HK-2 (cell line): ENCODE measurements at regions not wholly inside any gene's neighbourhood (a gene's known extent, or its start where the extent isn't known, plus 50 kb on each side); places are given as distances from the start of the nearest gene placed in this dataset.
A peak's percentile ranks its signal among the peaks of the same experiment; 100 is the strongest.

Source experiments
- DNase-seq: peaks from one replicate; pipeline ENCODE4 v3.0.0-alpha.2; 2018; ENCODE audit not compliant: unreplicated experiment

DNA sequence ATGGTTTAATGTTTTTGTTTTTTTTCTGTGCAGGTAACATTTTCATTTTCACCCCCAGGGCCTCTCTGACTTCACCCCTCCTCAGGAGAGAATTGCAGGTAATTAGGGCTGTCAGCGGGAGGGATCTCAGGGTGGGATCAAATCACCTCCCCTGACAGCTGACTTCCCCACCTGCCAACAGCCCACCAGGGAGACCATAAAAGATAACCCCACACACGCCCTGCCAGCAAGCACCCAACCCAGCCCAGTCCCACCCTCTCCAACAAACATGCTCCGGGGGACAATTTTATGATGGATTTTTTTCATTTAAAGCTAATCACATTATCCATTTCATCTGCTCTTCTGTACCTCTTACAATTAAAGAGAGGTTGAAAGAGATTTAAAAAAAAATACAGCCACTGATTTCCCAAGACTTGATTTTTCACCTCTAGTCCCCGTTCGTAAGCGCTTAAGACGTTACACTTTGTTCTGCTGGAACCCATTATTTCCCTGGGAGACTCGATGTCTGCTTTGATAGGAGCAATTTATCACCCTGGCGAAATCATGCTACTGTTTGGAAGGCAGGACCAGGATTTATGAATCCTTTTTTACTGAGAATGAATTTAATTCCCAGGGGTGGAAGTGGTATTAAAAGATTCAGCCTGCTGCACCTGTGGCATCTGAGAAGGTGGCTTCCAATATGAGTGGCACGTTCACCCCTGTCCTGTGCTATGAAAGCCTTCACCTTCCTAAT is 232.9 kb upstream of the ID2 start:
- no peak for DNase-seq

DNA sequence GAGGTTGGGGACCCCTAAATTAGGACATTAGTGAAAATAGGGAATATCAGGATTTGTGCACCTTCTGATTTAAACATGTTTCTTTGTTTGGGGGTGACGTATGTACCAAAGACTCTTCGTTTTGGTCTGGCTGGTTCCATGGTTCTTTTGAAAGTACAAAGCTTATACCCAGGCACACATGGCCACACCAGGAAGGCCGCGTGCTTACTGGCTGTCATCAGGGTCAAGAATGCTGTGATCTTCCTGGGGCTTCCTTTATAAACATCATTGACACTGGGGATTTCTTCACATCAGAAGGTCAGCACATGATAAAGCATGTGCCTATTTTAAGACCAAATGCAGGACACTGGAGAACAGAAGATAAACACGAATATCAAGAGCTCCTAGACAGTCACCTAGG is 230.6 kb upstream of the ID2 start:
- DNase-seq: no peak

DNA sequence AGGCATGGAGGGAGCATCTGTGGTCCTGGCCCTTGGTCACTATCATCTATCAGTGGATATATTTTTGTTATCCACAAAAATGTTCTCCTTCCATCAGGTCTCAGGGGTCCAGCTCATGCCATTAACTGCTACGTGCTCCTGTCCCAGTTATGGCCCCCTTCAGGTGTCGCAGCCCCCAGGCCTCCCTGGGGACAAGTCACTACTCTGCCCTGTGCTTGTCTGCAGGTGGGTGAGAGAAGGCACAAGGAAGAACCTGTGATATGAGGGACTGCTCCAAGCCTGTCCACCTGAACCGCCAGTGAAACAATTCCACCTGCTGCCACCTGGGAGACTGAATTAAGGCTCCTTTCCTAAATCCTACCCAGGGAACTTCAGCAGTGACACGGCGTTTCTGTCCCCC is 229.6 kb upstream of the ID2 start:
- DNase-seq: no peak

DNA sequence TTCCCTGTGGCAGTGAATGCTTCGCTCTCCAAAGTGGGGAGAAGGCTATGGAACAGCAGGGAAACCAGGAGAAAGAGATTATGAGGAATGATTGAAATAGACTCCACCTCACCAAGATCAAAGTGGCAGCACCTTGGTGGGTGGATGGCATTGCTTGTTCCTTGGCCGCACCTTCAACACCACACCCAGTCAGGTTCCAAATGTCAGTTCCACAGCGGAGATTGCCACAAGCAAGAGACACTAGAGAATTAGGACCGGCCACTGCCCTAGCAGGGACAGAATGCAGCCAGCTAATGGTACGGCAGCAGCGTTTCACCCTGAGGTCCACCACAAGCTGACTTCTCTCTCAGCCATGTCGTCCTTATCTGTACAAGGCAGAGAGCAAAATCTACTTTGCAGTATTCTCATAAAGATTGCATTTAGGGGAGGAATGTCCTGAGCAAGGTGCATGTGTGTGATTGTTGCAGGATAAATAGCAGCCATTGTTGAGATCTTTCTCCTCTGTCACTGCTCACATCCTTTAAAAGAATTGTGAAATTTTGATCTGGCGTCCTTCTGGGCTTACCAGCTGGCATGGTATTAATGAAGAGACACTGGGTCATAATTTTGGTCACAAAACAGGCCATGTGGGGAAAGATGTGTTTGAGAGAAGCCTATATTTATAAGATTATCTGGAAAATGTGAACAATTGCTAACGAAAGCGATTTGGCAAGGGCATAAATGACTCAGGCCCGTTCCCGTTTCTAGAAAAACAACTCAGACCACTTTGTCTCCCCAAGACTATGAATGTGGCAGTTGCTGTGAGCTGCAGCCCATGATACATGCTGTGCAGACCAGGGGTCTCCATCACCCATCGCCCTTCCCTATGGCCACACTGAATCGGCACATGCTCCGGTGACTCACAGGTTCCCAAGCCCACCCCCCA is 228.6 kb upstream of the ID2 start:
- DNase-seq: no peak

DNA sequence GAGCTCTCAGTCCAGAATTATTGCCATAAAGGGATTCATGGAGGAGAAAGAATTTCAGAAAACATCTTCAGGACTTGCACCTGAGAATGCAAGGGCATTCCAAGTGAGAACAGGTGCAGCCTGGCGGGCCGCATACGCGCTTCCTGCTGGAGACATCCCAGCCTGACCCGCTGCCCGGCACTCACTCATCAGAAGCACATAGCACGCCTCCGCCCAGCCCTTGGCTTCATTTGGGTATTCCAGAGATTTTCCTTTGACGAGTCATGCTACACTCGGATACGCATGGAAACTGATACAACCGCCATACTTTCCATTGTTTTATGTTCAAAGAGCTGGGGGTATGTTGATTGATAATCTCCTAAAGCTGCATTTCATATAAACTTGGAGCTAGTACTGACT is 228.0 kb upstream of the ID2 start:
- DNase-seq: no peak

DNA sequence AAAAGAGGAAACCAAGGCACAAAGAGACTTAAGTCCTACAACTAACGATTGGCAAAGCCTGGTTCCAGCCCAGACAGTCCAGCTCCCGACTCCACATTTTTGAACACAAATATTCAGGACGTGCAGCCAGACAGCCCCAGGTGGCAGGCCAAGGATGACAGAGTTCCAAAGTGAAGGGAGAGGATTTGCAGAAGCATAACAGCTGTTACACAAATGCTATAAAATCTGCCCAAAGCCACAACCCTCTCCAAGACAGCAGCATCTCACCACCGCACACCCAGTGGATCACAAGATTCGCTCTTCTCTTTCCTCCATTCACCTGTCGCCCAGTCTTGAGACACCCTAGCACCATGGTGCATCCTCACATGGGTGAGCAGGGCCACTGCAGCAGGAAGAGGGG is 227.1 kb upstream of the ID2 start:
- DNase-seq: no peak

DNA sequence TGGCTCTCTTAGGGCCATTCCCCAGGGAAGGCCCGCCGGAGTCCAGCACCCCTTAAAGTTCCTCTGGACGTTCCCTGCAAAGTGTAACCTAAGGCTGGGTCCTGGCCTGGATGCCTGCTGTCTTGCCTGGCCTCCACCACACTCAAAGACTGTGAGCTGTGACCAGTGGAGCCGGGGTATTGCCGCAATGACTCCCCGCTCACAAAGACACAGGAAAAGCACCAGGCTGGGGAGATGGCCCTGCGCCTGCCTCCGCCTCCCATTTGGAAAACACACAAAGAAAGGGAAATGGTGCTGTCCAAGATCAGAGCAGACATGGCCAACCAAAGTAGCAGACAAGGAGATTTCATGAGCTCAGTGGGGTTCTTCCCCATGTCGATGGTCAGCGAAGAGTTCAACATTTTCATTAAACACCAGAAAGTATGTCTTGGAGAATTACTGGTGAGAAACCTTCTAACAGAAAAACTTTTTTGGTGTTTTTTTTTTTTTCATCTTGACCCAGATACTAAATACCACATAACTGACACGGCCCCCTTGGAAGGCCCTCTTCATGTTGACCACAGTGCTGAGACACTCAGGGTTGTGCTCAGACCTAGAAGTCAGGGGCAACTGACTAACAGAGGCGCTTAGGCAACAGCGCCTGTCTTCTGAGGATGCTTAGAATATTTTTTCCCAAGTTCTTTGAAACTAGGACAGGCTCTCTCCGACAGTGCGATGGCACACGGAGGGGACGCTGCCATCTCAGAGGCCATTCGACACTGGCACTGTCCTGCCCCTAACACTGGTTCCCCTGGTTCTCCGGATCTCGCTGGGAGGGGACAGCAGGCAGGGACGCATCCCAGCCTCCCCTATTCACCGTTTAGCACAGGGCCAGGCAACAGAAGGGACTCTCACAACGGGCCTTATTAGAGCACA is 226.4 kb upstream of the ID2 start:
- DNase-seq: no peak

DNA sequence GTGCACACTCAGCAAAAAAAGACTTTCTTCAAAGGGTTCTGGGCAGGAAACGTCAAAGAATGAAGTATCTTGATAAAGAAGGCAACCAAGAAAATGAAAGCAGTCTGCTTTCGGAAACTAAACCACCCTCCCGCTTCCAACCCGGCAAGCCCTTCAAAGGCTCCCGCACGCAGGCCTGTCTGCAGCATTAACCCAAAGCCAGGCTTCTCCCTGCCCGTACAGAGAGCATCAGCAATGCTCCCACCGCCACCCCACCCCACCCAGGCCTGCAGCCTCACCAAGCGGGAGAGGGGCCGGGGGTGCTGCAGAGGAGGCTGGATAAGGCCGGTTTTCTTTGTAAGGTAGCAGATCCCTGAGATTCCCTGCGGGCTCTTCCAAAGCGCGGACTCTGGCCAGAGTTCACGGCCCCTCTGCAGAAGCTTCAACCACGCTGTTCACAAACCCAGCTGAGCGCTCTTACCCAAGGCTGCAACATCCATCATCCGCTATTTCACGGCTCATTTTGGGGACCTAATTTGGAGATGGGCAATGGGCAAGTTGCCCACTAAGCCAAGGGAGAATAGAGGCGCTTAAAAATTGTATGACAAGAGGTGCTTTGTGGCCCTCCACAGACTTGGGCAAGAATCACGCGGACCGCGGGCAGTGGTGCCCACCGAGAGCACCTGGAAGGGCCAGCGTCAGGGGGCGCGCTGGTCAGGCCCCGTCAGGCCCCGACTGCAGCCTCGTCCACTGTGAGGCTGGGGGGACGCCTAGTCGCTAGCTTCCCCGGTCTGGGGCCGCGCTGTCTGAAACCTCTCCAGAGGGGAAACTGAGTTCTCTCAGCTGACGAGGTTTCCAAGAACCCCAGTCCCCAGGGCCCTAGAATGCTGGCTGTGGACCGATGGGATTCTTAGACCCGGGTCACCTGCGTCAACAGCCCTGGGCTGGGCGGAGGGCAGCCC is 225.4 kb upstream of the ID2 start:
- DNase-seq: no peak

DNA sequence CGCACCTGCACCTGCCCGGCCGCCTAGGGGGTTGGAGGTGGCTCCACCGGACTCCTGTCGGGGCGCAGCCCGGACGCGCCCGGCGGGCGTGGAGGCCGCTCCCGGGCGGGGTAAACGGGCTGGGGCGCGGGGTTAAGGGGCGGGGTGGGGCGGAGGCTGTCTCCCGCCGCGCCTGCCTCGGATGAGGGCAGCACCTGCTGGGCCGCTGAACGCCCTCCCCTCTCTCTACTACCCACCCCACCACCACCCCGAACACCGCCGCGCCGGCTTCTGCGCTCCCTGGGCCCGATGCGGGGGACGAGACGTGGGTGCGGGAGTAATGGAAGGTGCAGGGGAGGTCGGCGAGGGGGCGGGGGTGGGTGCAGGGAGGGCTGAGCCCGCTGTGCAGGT is 224.8 kb upstream of the ID2 start:
- DNase-seq: no peak

DNA sequence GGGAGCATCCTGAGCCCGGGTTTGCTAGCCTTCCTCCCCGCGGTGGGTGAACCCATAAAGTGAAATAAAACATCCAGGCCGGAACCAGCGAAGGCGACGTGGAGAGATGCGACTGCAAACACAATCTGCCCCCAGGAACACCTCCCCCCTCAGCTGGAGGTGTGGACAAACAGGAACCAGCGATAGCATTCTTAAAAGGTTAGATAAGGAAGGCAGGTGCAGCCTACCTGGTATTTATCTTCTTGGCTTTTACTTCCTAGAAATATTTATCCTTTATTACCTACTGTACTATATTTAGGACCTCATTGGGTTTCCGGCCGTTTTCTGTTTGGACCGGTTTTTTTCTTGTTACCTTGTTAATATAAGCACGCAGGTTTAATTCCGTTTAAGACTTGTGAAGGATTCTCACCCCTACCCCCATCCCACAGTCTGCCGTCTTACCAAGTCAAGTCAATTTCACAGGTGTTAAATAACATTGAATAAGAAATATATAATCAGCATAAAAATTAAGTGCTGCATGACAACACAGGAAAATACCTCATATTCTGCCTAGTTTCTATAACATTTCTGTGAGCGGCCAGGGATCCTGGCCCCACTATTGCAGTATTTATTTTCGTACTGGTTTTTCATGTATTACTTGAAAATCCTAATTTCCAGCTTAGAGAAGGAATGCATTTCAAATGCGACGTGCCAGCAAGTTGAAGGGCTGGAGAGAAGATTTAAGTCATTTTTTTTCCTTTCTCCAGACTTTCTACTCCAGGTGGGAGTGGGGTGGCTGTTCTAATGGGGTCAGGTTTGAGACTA is 224.0 kb upstream of the ID2 start:
- no peak for DNase-seq

DNA sequence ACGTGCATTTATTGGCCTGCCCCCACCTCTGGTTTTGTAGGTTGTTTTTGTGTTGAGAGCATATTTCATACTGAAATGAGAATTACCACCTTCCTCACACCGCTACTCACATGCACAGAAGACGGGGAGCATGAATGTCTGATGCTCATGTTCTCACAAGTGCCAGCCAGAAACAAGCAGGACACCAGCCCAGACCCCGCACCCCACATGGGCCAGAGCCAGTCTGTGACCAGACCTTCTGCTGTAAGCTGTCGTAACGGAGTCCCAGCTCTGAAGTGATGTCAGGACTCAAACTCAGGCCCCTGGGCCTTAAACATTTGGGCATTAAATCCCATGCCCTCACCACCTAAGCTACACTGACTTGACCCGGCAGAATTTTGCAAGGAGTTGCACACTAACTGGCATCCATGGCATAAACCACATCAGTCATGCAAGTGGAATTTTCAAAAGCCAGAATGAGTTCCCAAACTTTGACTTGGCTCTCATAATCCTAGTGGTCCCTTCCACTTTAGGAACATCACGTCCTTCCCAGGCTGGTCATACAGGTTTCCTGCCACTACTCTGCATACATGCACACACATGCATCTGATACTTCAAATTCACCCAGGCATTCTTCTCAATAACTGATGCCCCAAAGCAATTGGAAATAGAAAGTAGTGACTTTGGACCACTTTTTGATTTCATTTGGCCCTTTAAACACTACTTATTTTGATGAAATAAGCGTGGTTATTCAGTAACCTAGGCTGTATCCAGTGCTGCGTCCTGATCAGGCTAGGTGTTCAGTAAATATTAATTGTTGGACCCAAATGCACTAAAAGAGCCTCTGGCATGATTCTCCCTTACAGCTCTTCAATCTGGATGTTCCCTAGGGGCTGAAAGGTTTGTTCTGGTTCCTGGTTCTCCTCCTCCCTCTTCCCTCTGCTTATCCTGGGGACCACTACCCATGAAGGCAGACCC is 223.1 kb upstream of the ID2 start:
- DNase-seq: no peak

DNA sequence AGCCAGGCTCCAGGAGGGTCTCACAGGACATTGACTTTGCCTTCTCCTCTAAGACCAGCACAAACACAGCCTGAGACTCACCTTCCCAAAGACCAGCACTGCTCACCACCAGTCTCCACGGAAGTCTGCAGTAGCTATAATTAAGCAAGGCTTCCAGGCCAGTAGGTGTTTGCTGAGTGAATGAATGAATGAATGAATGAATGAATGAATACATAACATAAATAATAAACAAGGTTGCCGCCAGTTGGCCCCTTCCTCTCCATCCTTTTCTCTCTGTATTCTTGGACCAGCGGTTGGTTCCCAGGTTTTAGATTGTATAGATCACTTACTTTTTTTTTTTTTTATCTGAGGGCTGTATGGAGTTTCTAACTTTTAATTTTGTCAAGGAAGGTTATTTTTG is 222.4 kb upstream of the ID2 start:
- no peak for DNase-seq

DNA sequence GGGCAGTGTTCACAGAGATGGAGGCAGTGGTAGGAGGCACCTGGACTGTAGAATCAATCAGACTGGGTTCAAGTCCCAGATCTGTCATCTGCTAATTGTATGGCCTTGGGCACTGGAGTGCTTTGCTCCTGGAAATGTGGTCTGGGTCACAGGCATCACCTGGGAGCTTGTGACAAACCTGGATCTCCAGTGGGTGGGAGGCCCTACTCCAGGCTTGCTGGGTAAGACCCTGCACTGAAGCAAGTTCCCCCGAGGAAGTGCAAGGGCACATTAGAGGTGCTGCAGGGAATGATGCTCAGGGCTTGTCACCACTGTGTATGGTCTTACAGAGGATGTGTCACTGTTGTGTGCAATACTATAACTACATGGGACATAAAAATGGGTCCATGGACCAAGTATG is 220.5 kb upstream of the ID2 start:
- DNase-seq: no peak

DNA sequence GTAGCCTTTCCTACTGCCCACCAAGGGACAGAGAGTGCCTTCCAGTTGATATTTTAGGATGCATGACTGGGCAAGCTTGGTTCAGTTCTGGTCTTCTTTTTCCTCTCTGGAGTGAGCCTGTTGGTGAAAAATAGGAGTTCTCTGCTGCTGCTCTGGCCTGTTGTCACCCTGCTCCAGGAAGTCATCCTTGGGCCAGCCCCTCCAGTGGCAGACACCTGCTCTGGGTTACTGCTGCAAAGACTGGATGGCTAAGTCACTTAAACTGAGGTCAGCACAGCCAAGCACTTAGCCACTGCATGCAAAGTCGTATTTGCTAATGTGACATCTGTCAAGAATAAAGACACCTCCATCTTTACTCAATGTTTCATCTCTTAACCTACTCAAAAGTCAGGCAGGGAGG is 219.6 kb upstream of the ID2 start:
- DNase-seq: no peak

DNA sequence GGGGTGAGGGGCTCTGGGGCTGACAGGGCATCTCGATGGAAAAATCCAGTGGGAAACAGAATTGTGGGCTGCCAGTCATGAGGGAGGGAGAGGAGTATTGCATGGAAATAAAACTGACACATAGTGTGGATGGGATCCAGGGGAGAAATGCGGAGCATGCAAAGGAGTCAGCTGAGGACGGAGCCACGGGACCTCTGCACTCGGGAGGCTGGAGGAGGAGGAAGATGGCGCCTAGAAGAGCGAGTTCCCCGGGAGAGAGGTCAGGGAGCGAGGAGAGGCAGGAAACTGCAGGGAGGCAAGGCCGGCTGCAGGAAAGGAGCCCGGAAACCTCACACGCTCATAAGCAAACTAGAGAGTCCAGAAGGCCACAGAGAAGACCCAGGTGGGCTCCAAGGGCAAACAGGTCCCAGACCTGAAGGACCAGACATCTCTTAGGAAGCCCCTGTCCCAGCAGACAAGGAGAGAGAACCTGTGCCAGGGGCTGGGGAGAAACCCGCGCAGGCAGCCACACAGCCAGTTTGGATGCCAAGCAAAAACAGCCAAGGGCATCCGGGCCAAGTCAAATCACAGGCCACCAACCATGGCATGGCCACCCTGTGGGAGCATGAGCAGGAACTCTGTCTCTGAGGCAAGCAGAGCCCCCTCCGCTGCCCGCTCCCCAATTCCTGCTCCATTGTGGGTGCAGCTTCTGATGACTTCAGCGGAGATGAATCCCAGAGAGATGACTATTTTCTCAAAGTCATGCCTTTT is 218.8 kb upstream of the ID2 start:
- DNase-seq: no peak

DNA sequence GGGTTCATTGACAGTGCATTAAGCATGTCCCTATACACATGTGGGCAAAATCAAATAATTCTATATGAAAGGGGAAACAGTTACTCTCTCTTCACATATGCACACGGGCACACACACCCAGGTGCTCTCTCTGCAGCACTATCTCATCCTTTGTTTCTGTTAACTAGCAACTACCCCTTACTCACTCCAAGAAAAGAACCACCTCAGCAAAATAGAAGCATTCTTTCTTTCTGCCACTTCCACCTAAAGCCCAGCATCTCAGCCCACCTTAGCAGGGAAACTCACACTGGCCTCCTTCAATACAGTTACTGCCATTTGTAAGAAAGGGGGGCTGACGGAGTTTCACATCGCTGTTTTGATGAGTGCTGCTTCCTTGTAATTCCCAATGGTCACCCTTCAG is 216.3 kb upstream of the ID2 start:
- no peak for DNase-seq

DNA sequence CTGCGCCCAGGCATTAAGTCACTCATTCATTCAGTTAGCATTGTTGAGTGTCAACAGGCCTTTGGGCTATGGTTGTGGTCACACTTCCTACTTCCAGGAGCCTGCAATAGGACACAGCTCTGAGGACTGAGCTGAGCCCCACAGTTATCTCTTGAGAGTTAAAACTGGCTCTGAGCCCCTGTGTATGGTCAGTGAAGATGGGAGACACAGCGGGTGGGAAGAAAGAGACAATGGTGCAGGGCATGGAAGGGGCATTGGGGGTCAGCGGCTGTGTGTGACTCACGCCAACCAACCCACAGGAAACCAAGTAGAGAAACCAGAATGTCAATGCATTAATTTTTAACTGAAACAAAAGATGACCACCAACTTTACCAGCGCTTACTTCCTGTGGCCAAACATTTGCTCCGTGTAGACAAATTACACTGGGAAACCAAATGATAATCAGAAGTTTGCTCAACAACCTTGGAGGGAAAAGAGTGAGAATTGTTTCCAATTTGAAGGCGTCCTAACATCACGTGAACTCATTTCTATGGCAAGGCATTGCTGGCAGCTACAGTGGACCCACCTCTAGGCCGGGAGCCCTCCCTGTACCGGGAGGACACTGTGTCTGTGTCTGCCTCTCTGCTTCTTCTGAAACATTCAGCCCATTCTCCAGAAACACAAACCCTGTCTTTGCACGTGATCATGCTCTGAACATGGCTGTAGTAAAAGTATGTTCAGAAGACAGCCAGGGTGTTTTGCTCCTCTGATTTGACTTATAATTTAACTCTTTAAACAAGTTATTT is 212.0 kb upstream of the ID2 start:
- peak; percentile 46 for DNase-seq
